ENCODE measurements at regions not wholly inside any gene's neighbourhood (a gene's known extent, or its start where the extent isn't known, plus 50 kb on each side); places are given as distances from the start of the nearest gene placed in this dataset.
A peak's percentile ranks its signal among the peaks of the same experiment; 100 is the strongest.

DNA sequence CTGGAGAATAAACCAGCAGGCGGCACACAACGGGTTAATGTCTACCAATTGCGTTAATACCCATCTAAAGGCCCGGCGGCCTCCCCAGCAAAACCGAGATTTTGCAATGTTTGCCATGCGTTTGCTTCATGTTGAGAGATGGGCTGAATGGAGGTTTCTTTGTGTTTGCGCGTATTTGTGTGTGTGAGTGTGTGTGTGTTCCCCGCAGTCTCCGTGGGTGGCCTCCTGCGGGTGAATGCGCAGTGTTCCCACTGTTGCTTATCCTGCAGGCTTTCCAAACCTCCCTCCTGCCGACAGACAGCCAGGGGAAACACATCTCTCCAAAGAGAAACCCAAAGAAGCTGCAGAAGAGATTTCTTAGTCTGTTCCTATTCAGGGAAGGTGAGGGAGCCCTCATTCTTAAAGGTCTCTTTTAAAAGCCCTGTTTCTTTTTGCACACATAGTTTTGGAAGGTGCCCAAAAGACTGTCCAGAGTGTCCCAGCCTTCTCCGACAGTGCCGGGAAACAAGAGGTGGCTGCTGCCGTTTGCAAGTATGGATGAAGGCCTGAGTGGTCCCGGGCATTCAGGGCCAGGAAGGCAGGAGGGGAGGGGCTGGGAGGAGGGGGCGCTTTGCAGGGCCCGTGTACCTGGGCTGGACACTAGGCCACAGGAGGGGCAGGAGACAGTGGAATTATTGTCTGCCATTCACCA is 103.8 kb upstream of the ERCC6L2 start:
- H3K9me3 ChIP-seq: no peaks in the 10 kb centered on the region
- DNase-seq (peak in 1 of 2 donors; percentile 25), ATAC-seq (no peak)
- H3K27me3 ChIP-seq (ENCODE audit: insufficient read depth in 3 of 3, low read length in 2 of 3): peaks cover 0 to 31% (median 5%) of the 10 kb centered on the region in 3 donors
- no peak overlapping the region for H3K27ac ChIP-seq
- H3K36me3 ChIP-seq (ENCODE audit: insufficient read depth in 1 of 2, low read depth in 1 of 2): no peaks in the 10 kb centered on the region
- whole genome bisulfite sequencing, 3 donors: 16 to 29% (median 26%) methylated on average over 20 of the region's 20 CpGs
- intact Hi-C loops (cut with DNase I): no loop called here
- no peaks in the 10 kb centered on the region for H3K4me1 ChIP-seq
- no peak overlapping the region for H3K4me3 ChIP-seq
- TF ChIP-seq, protein P1, sequence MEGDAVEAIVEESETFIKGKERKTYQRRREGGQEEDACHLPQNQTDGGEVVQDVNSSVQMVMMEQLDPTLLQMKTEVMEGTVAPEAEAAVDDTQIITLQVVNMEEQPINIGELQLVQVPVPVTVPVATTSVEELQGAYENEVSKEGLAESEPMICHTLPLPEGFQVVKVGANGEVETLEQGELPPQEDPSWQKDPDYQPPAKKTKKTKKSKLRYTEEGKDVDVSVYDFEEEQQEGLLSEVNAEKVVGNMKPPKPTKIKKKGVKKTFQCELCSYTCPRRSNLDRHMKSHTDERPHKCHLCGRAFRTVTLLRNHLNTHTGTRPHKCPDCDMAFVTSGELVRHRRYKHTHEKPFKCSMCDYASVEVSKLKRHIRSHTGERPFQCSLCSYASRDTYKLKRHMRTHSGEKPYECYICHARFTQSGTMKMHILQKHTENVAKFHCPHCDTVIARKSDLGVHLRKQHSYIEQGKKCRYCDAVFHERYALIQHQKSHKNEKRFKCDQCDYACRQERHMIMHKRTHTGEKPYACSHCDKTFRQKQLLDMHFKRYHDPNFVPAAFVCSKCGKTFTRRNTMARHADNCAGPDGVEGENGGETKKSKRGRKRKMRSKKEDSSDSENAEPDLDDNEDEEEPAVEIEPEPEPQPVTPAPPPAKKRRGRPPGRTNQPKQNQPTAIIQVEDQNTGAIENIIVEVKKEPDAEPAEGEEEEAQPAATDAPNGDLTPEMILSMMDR (IDR thresholded peaks at IDR 0.05): no peak

DNA sequence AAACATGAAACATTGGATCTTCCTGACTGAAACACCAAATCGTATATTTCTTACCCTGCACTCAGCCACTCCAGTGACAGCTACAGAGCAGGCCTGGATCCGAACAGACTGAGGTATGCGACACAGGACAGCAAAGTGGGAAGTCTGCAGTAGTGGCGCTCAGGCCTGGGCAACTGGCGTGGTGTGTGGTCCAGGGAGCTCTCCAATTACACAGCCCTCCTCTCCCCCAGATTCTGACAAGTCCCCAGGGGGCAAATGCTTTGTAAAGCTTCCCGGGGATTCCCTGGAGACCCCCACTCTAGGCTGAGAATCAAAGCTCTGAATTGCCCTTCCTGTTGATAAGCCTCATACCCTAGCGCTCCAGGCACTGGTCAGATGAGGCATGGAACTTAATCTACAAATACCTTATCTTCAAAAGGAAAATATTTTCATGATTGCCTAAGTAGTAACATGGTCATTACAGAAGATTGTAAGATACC is 104.8 kb upstream of the ERCC6L2 start:
- H3K36me3 ChIP-seq (ENCODE audit: insufficient read depth in 1 of 2, low read depth in 1 of 2): no peaks in the 10 kb centered on the region
- H3K27me3 ChIP-seq (ENCODE audit: insufficient read depth in 3 of 3, low read length in 2 of 3): peaks cover 0 to 31% (median 5%) of the 10 kb centered on the region in 3 donors
- H3K4me1 ChIP-seq: no peaks in the 10 kb centered on the region
- ATAC-seq: no peak
- no peaks in the 10 kb centered on the region for H3K9me3 ChIP-seq
- DNase-seq: no peak
- H3K4me3 ChIP-seq: no peak overlapping the region
- 64 to 72% (median 70%) methylated on average over 7 of the region's 7 CpGs for WGBS, 3 donors
- intact Hi-C loops (cut with DNase I): no loop called here
- TF ChIP-seq, protein P1 (IDR thresholded peaks at IDR 0.05): no peak
- no peak overlapping the region for H3K27ac ChIP-seq

DNA sequence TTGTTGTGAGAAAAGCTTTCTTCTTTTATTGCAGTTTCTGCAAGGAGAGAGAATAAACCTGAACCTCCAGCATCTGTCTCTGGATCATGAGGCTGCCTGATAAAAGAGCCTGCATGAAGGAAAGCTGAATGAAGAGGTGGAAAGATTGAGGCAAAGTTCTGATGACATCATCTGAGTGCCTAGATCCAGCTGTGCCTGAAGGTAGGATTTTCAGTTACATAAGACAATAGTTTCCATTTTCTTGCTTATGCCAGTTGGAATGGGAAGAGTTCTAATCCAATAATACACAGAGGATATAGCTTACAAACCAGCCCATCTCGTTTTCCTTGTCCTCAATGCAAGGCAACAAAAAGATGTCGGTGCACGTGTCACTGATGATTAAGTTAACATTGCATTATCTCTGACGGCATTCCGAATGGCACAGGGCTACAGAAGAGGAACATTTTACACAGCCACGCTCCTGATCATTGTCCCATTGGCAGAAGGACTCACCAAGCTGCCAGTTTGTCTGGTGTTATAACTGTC is 105.5 kb upstream of the ERCC6L2 start:
- no peaks in the 10 kb centered on the region for H3K4me1 ChIP-seq
- no peak overlapping the region for H3K27ac ChIP-seq
- TF ChIP-seq, protein P1 (IDR thresholded peaks at IDR 0.05): no peak
- H3K36me3 ChIP-seq (ENCODE audit: insufficient read depth in 1 of 2, low read depth in 1 of 2): no peaks in the 10 kb centered on the region
- 89 to 94% (median 92%) methylated on average over 6 of the region's 6 CpGs for WGBS, 3 donors
- intact Hi-C loops (cut with DNase I): no loop called here
- no peak overlapping the region for H3K4me3 ChIP-seq
- peaks cover 0 to 31% (median 5%) of the 10 kb centered on the region in 3 donors for H3K27me3 ChIP-seq (ENCODE audit: insufficient read depth in 3 of 3, low read length in 2 of 3)
- ATAC-seq (no peak), DNase-seq (no peak)
- H3K9me3 ChIP-seq: no peaks in the 10 kb centered on the region

DNA sequence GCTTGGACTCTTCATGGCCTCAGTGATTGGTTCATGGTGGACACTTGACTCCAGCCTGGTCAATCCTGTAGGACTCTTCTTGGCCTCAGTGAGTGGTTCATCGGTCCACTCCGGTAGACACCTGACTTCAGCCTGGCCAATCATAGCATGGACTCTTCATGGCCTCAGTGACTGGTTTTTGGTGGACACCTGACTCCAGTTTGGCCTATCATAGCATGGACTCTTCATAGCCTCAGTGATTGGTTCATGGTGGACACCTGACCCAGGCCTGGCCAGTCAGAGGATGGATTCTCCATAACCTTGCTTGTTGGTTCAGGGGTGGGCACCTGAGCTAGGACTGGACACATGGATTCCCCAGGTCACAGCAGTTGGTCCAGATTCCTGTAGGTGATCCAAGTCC is 106.0 kb upstream of the ERCC6L2 start:
- H3K27me3 ChIP-seq (ENCODE audit: insufficient read depth in 3 of 3, low read length in 2 of 3): peaks cover 0 to 31% (median 5%) of the 10 kb centered on the region in 3 donors
- no peak for ATAC-seq
- DNase-seq: no peak
- H3K4me1 ChIP-seq: no peaks in the 10 kb centered on the region
- TF ChIP-seq, protein P1 (IDR thresholded peaks at IDR 0.05): no peak
- H3K9me3 ChIP-seq: no peaks in the 10 kb centered on the region
- no peak overlapping the region for H3K4me3 ChIP-seq
- intact Hi-C loops (cut with DNase I): no loop called here
- 94 to 98% (median 98%) methylated on average over 2 of the region's 2 CpGs for WGBS, 3 donors
- H3K27ac ChIP-seq: no peak overlapping the region
- H3K36me3 ChIP-seq (ENCODE audit: insufficient read depth in 1 of 2, low read depth in 1 of 2): no peaks in the 10 kb centered on the region
